Fibroblast of the aortic adventitia (primary cell): ENCODE measurements at regions not wholly inside any gene's neighbourhood (a gene's known extent, or its start where the extent isn't known, plus 50 kb on each side); places are given as distances from the start of the nearest gene placed in this dataset.

ENCODE experiments used
- DNase-seq: peaks from one replicate; pipeline ENCODE4 v3.0.0-alpha.2; 2010; ENCODE audit warnings: low read depth
- H3K4me3 ChIP-seq: 2 replicates; pipeline ENCODE4 v1.5.1; 2011; ENCODE audit warnings: low read depth, mild to moderate bottlenecking, control low read depth, low read length, moderate library complexity
- TF ChIP-seq, protein P1 (sequence below): IDR thresholded peaks from 2 replicates; pipeline ENCODE4 v1.5.1; 2011; ENCODE audit warnings: mild to moderate bottlenecking, low read length, control low read depth, inconsistent platforms; ENCODE audit not compliant: insufficient read depth

GRCh38 chr13:72379581-72379980 is 347.8 kb downstream of the MZT1 start:
- no peak for DNase-seq
- H3K4me3 ChIP-seq = no peak overlapping the region
- TF ChIP-seq, protein P1, sequence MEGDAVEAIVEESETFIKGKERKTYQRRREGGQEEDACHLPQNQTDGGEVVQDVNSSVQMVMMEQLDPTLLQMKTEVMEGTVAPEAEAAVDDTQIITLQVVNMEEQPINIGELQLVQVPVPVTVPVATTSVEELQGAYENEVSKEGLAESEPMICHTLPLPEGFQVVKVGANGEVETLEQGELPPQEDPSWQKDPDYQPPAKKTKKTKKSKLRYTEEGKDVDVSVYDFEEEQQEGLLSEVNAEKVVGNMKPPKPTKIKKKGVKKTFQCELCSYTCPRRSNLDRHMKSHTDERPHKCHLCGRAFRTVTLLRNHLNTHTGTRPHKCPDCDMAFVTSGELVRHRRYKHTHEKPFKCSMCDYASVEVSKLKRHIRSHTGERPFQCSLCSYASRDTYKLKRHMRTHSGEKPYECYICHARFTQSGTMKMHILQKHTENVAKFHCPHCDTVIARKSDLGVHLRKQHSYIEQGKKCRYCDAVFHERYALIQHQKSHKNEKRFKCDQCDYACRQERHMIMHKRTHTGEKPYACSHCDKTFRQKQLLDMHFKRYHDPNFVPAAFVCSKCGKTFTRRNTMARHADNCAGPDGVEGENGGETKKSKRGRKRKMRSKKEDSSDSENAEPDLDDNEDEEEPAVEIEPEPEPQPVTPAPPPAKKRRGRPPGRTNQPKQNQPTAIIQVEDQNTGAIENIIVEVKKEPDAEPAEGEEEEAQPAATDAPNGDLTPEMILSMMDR = no peak

- TF ChIP-seq, protein P1 = no peak
- no peak for DNase-seq
- no peak overlapping the region for H3K4me3 ChIP-seq
These were observed 359.4 kb downstream of the MZT1 start for GRCh38 chr13:72368031-72368430.

DNA sequence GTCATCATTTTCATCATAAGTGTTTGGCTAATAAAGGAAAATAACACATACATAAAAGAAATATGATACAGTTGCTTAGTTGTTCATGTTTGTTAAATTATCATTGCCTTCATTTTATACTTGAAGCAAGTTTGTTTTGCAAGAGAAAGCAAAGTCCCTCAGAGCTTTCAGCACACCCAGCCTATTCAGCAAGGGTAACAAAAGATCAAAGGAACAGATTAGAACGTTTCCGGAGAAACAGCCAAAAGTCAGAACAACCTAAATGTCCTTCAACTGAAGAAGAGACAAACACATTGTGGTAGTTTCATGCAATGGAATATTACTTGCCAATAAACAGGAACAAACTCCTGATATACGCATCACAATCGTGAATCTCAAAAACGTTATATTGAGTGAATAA is 380.7 kb downstream of the MZT1 start:
- no peak for DNase-seq
- TF ChIP-seq, protein P1 = no peak
- H3K4me3 ChIP-seq = no peak overlapping the region

- no peak overlapping the region for H3K4me3 ChIP-seq
- no peak for DNase-seq
- TF ChIP-seq, protein P1 = no peak
These were observed 385.1 kb downstream of the MZT1 start for GRCh38 chr13:72342364-72342763.

GRCh38 chr13:72341904-72342303 is 385.5 kb downstream of the MZT1 start:
- no peak overlapping the region for H3K4me3 ChIP-seq
- DNase-seq = no peak
- TF ChIP-seq, protein P1 = no peak

DNA sequence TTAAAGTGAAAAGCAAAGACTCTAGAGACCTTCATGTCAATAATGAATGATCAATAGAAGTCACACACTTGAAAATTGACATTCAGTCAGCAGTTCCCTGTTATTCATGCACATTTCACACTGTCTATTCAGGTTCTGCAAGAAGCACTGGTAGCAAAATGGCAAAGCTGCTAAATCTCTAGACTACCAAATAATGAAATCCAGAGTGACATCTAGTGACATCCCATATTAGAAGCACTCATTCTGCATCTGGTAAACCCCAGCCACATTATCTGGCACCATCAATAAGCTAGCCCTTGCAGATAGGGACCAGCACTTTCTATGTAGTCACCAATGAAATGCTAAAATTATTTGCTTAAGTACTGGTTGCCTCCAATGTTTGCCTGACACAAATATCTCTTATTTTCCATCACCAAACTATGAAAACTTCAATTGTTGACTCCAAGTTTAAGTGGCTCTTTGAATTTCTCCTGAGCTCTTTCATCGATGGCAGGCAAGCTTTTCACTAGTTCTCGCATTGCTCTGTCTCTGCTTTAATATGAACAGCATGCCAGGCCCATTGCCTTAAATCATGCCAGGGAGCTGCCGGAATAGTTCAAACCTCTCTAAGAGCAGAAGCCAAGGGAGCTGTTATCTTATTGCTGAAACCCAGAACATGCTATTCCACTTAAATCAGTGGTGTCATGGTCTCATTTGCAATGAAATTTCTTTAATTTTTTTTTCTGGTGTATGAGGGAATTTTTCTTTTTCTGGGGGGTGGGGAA is 409.9 kb downstream of the MZT1 start:
- TF ChIP-seq, protein P1 = no peak
- no peak overlapping the region for H3K4me3 ChIP-seq
- no peak for DNase-seq

GRCh38 chr13:72316716-72317115 is 410.7 kb downstream of the MZT1 start:
- DNase-seq = no peak
- no peak overlapping the region for H3K4me3 ChIP-seq
- TF ChIP-seq, protein P1 = no peak
